ENCODE measurements at regions not wholly inside any gene's neighbourhood (a gene's known extent, or its start where the extent isn't known, plus 50 kb on each side); places are given as distances from the start of the nearest gene placed in this dataset.
"Not testable (repeated sequence)": the region's sequence is repeated elsewhere in the genome, so short reads cannot be mapped to it uniquely, and the experiment has no call there.

GRCh38 chr5:25414742-25415141, 770.0 kb upstream of the CDH10 start:
- no peak for DNase-seq
- peaks cover 4% of the 10 kb centered on the region for H3K9me3 Mint-ChIP-seq
- no peaks in the 10 kb centered on the region for H3K27me3 Mint-ChIP-seq
- H3K36me3 Mint-ChIP-seq: no peaks in the 10 kb centered on the region
- no peaks in the 10 kb centered on the region for H3K4me1 Mint-ChIP-seq
- H3K4me3 Mint-ChIP-seq: no peak overlapping the region
- H3K27ac Mint-ChIP-seq: no peak overlapping the region

GRCh38 chr5:25412116-25412661, 767.4 kb upstream of the CDH10 start:
- no peak for DNase-seq
- H3K27ac Mint-ChIP-seq: no peak overlapping the region
- no peaks in the 10 kb centered on the region for H3K36me3 Mint-ChIP-seq
- H3K27me3 Mint-ChIP-seq: no peaks in the 10 kb centered on the region
- H3K9me3 Mint-ChIP-seq: peaks cover 16% of the 10 kb centered on the region
- H3K4me3 Mint-ChIP-seq: no peak overlapping the region
- H3K4me1 Mint-ChIP-seq: no peaks in the 10 kb centered on the region

GRCh38 chr5:25407365-25407764, 762.6 kb upstream of the CDH10 start:
- H3K4me1 Mint-ChIP-seq, H3K27ac Mint-ChIP-seq, H3K27me3 Mint-ChIP-seq, H3K4me3 Mint-ChIP-seq, H3K36me3 Mint-ChIP-seq, DNase-seq: not testable (repeated sequence)
- peaks cover 18% of the 10 kb centered on the region for H3K9me3 Mint-ChIP-seq

GRCh38 chr5:25405850-25406249, 761.1 kb upstream of the CDH10 start:
- H3K27me3 Mint-ChIP-seq: no peaks in the 10 kb centered on the region
- H3K4me3 Mint-ChIP-seq: no peak overlapping the region
- H3K4me1 Mint-ChIP-seq: no peaks in the 10 kb centered on the region
- no peak for DNase-seq
- H3K27ac Mint-ChIP-seq: no peak overlapping the region
- H3K36me3 Mint-ChIP-seq: no peaks in the 10 kb centered on the region
- H3K9me3 Mint-ChIP-seq: peaks cover 16% of the 10 kb centered on the region

- Mint-ChIP-seq H3K36me3 (no peaks in the 10 kb centered on the region), H3K27ac (no peak overlapping the region), H3K9me3 (peaks cover 12% of the 10 kb centered on the region), H3K4me3 (no peak overlapping the region), H3K4me1 (no peaks in the 10 kb centered on the region), H3K27me3 (no peaks in the 10 kb centered on the region)
- DNase-seq: no peak
Measured at GRCh38 chr5:25399878-25400480, 755.2 kb upstream of the CDH10 start.

- H3K4me3 Mint-ChIP-seq: no peak overlapping the region
- H3K9me3 Mint-ChIP-seq: peaks cover 4% of the 10 kb centered on the region
- no peaks in the 10 kb centered on the region for H3K4me1 Mint-ChIP-seq
- H3K27me3 Mint-ChIP-seq: no peaks in the 10 kb centered on the region
- DNase-seq: no peak
- H3K27ac Mint-ChIP-seq: no peak overlapping the region
- no peaks in the 10 kb centered on the region for H3K36me3 Mint-ChIP-seq
Measured at GRCh38 chr5:25393957-25394356, 749.2 kb upstream of the CDH10 start.

GRCh38 chr5:25393256-25393655, 748.5 kb upstream of the CDH10 start:
- H3K9me3 Mint-ChIP-seq: peaks cover 4% of the 10 kb centered on the region
- no peaks in the 10 kb centered on the region for H3K36me3 Mint-ChIP-seq
- H3K4me1 Mint-ChIP-seq: no peaks in the 10 kb centered on the region
- no peak overlapping the region for H3K27ac Mint-ChIP-seq
- no peaks in the 10 kb centered on the region for H3K27me3 Mint-ChIP-seq
- no peak for DNase-seq
- no peak overlapping the region for H3K4me3 Mint-ChIP-seq

GRCh38 chr5:25387953-25388352, 743.2 kb upstream of the CDH10 start:
- H3K4me3 Mint-ChIP-seq: no peak overlapping the region
- DNase-seq: no peak
- no peaks in the 10 kb centered on the region for H3K36me3 Mint-ChIP-seq
- no peaks in the 10 kb centered on the region for H3K4me1 Mint-ChIP-seq
- H3K27ac Mint-ChIP-seq: no peak overlapping the region
- H3K27me3 Mint-ChIP-seq: no peaks in the 10 kb centered on the region
- peaks cover 9% of the 10 kb centered on the region for H3K9me3 Mint-ChIP-seq

GRCh38 chr5:25362799-25363198, 718.0 kb upstream of the CDH10 start:
- H3K4me3 Mint-ChIP-seq: no peak overlapping the region

GRCh38 chr5:25358919-25359318, 714.1 kb upstream of the CDH10 start:
- Mint-ChIP-seq H3K4me1 (no peaks in the 10 kb centered on the region), H3K36me3 (no peaks in the 10 kb centered on the region), H3K4me3 (no peak overlapping the region), H3K27me3 (no peaks in the 10 kb centered on the region), H3K27ac (no peak overlapping the region), H3K9me3 (peaks cover 10% of the 10 kb centered on the region)
- DNase-seq: no peak

More at GRCh38 chr5:25362799-25363198, 718.0 kb upstream of the CDH10 start:
- no peaks in the 10 kb centered on the region for H3K36me3 Mint-ChIP-seq
- peaks cover 14% of the 10 kb centered on the region for H3K9me3 Mint-ChIP-seq
- no peak overlapping the region for H3K27ac Mint-ChIP-seq
- H3K4me1 Mint-ChIP-seq: no peaks in the 10 kb centered on the region
- no peak for DNase-seq
- H3K27me3 Mint-ChIP-seq: no peaks in the 10 kb centered on the region

GRCh38 chr5:25357605-25358004, 712.8 kb upstream of the CDH10 start:
- no peaks in the 10 kb centered on the region for H3K4me1 Mint-ChIP-seq
- no peak for DNase-seq

GRCh38 chr5:25349746-25350145, 705.0 kb upstream of the CDH10 start:
- no peak for DNase-seq
- Mint-ChIP-seq H3K4me3 (no peak overlapping the region), H3K4me1 (no peaks in the 10 kb centered on the region), H3K36me3 (no peaks in the 10 kb centered on the region), H3K27ac (no peak overlapping the region), H3K9me3 (peaks cover 4% of the 10 kb centered on the region), H3K27me3 (no peaks in the 10 kb centered on the region)

More at GRCh38 chr5:25357605-25358004, 712.8 kb upstream of the CDH10 start:
- Mint-ChIP-seq H3K27me3 (no peaks in the 10 kb centered on the region), H3K4me3 (no peak overlapping the region), H3K27ac (no peak overlapping the region), H3K9me3 (peaks cover 10% of the 10 kb centered on the region), H3K36me3 (no peaks in the 10 kb centered on the region)

- no peaks in the 10 kb centered on the region for H3K27me3 Mint-ChIP-seq
- H3K4me1 Mint-ChIP-seq: no peaks in the 10 kb centered on the region
- H3K27ac Mint-ChIP-seq: no peak overlapping the region
- no peaks in the 10 kb centered on the region for H3K36me3 Mint-ChIP-seq
- H3K4me3 Mint-ChIP-seq: no peak overlapping the region
- no peak for DNase-seq
- H3K9me3 Mint-ChIP-seq: peaks cover 6% of the 10 kb centered on the region
Measured at GRCh38 chr5:25345240-25345771, 700.5 kb upstream of the CDH10 start.

- Mint-ChIP-seq H3K4me3 (no peak overlapping the region), H3K4me1 (no peaks in the 10 kb centered on the region), H3K36me3 (no peaks in the 10 kb centered on the region), H3K27ac (no peak overlapping the region), H3K9me3 (peaks cover 15% of the 10 kb centered on the region), H3K27me3 (no peaks in the 10 kb centered on the region)
- no peak for DNase-seq
Measured at GRCh38 chr5:25339541-25339940, 694.8 kb upstream of the CDH10 start.

GRCh38 chr5:25334350-25334749, 689.6 kb upstream of the CDH10 start:
- H3K9me3 Mint-ChIP-seq: peaks cover 13% of the 10 kb centered on the region
- no peak overlapping the region for H3K4me3 Mint-ChIP-seq
- H3K27me3 Mint-ChIP-seq: no peaks in the 10 kb centered on the region

GRCh38 chr5:25330721-25331120, 685.9 kb upstream of the CDH10 start:
- Mint-ChIP-seq H3K9me3 (peaks cover 2% of the 10 kb centered on the region), H3K27ac (no peak overlapping the region), H3K4me1 (no peaks in the 10 kb centered on the region), H3K27me3 (no peaks in the 10 kb centered on the region), H3K36me3 (no peaks in the 10 kb centered on the region), H3K4me3 (no peak overlapping the region)
- DNase-seq: no peak

More at GRCh38 chr5:25334350-25334749, 689.6 kb upstream of the CDH10 start:
- no peak for DNase-seq
- Mint-ChIP-seq H3K27ac (no peak overlapping the region), H3K36me3 (no peaks in the 10 kb centered on the region), H3K4me1 (no peaks in the 10 kb centered on the region)

All from activated naive CD8-positive, alpha-beta T cell treated with anti-CD3 and anti-CD28 coated beads for 36 hours (primary cell).